ENCODE measurements at regions not wholly inside any gene's neighbourhood (a gene's known extent, or its start where the extent isn't known, plus 50 kb on each side); places are given as distances from the start of the nearest gene placed in this dataset.

DNA sequence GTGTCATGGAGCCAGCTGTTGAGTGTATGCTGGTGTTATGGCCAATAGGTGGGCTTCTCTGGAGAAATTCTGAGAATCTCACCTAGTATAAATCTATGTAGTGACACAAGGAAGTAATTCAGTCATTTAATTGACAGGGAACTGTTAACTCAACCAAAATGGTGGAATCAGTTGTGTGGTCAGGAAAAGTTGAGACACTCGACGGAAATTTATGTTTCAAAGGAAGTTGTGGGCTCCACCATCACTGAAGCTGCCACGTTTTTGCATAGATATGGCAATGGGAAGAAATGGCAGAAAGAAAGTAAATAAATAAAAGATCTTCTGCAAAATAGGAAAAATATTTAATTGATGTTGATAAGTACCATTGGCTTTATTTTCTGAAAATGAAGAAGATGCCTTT lies 84.5 kb downstream of the ATP6V1G3 start:
- H3K4me3 Mint-ChIP-seq = no peak overlapping the region
- peaks cover 0 to 4% of the 10 kb centered on the region in 2 donors for H3K4me1 Mint-ChIP-seq
- 33% methylated on average over 3 of the region's 3 CpGs for WGBS (ENCODE audit: insufficient coverage)

DNA sequence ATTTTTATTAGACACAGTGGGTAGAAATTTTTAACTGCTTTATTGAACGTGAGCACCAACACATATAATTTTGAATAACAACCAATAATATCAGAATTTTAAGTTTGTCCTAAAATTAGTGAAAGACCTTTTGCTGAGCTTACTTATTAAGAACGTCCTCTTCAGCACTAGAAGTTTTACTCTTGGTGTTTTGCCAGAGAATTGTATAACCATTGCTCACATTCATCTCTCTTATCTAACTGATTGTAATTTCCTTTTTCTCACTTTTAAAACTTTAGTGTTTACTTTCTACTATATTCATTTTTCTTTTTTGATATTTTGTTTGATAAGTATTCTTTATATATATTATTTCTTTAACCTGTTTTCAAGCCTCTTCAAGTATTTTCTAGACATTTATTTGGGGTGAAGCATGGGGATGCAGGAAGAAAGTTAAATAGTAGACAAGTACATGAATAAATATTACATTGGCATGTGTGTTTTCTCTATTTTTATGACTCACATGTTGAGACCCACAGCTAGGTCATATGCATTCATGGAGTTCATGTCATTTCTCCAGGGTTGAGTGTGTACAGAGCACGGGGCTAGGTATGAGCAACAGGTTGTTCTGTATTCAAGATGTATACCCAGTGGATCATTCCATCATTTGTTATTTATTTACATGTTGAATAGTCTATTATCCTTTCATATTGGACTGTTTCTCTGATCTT lies 90.6 kb downstream of the ATP6V1G3 start:
- ATAC-seq (no peak), DNase-seq (no peak)
- H3K27ac Mint-ChIP-seq = no peak overlapping the region
- no peaks in the 10 kb centered on the region for H3K9me3 Mint-ChIP-seq
- peaks cover 8% of the 10 kb centered on the region in 2 donors for H3K4me1 Mint-ChIP-seq
- peaks cover 4 to 9% of the 10 kb centered on the region in 2 donors for H3K27me3 Mint-ChIP-seq (ENCODE audit: low read depth in 2 of 2)
- intact Hi-C loops (cut with micrococcal nuclease) = no loop called here
- Histone ChIP-seq H3K36me3 (ENCODE audit: control insufficient read depth, insufficient read depth, low read length) (no peaks in the 10 kb centered on the region), H3K4me3 (ENCODE audit: low read length) (no peak overlapping the region), H3K4me1 (ENCODE audit: control insufficient read depth, insufficient read depth, low read length) (no peaks in the 10 kb centered on the region), H3K27ac (ENCODE audit: low read length) (no peak overlapping the region), H3K9me3 (ENCODE audit: control insufficient read depth, insufficient read depth, low read length) (no peaks in the 10 kb centered on the region), H3K27me3 (ENCODE audit: control insufficient read depth, insufficient read depth, low read length) (no peaks in the 10 kb centered on the region)
- no peaks in the 10 kb centered on the region for H3K36me3 Mint-ChIP-seq
- whole genome bisulfite sequencing (ENCODE audit: insufficient coverage) = 54% methylated on average over 2 of the region's 3 CpGs
- no peak overlapping the region for H3K4me3 Mint-ChIP-seq
- no peak for TF ChIP-seq CTCF (IDR thresholded peaks at IDR 0.05)

More for the DNA sequence above, 84.5 kb downstream of the ATP6V1G3 start:
- Histone ChIP-seq H3K27ac (ENCODE audit: low read length) (no peak overlapping the region), H3K36me3 (ENCODE audit: control insufficient read depth, insufficient read depth, low read length) (no peaks in the 10 kb centered on the region), H3K9me3 (ENCODE audit: control insufficient read depth, insufficient read depth, low read length) (no peaks in the 10 kb centered on the region), H3K4me1 (ENCODE audit: control insufficient read depth, insufficient read depth, low read length) (no peaks in the 10 kb centered on the region), H3K27me3 (ENCODE audit: control insufficient read depth, insufficient read depth, low read length) (no peaks in the 10 kb centered on the region), H3K4me3 (ENCODE audit: low read length) (no peak overlapping the region)
- ATAC-seq (no peak), DNase-seq (no peak)
- H3K36me3 Mint-ChIP-seq = no peaks in the 10 kb centered on the region
- intact Hi-C loops (cut with micrococcal nuclease) = no loop called here
- H3K27ac Mint-ChIP-seq = no peak overlapping the region
- H3K9me3 Mint-ChIP-seq = no peaks in the 10 kb centered on the region
- no peak for TF ChIP-seq CTCF (IDR thresholded peaks at IDR 0.05)
- peaks cover 0 to 3% of the 10 kb centered on the region in 2 donors for H3K27me3 Mint-ChIP-seq (ENCODE audit: low read depth in 2 of 2)

DNA sequence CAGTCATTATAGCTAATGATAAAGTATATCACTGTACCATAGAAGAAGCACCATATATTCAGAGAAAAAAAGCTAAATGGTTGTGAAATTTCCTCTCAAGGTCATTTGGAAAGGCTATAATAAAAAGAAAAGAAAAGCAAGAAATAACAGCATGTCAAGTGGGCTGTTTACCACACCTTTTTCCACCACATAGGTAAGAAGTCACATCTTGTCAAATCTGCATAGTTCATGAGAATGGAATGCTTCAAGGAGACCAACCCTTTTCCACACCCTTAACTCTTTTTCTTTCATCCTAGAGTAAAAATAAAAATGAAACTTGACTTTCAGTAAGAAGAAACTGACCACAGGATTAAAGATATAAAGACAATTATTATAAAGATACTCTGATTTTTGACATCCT lies 91.2 kb downstream of the ATP6V1G3 start:
- peaks cover 4 to 9% of the 10 kb centered on the region in 2 donors for H3K27me3 Mint-ChIP-seq (ENCODE audit: low read depth in 2 of 2)
- Histone ChIP-seq H3K4me1 (ENCODE audit: control insufficient read depth, insufficient read depth, low read length) (no peaks in the 10 kb centered on the region), H3K9me3 (ENCODE audit: control insufficient read depth, insufficient read depth, low read length) (no peaks in the 10 kb centered on the region), H3K36me3 (ENCODE audit: control insufficient read depth, insufficient read depth, low read length) (no peaks in the 10 kb centered on the region), H3K27me3 (ENCODE audit: control insufficient read depth, insufficient read depth, low read length) (no peaks in the 10 kb centered on the region), H3K4me3 (ENCODE audit: low read length) (no peak overlapping the region), H3K27ac (ENCODE audit: low read length) (no peak overlapping the region)
- intact Hi-C loops (cut with micrococcal nuclease) = no loop called here
- no peaks in the 10 kb centered on the region for H3K9me3 Mint-ChIP-seq
- no peak overlapping the region for H3K27ac Mint-ChIP-seq
- TF ChIP-seq CTCF (IDR thresholded peaks at IDR 0.05) = no peak
- peaks cover 8% of the 10 kb centered on the region in 2 donors for H3K4me1 Mint-ChIP-seq
- no peaks in the 10 kb centered on the region for H3K36me3 Mint-ChIP-seq
- no peak overlapping the region for H3K4me3 Mint-ChIP-seq
- DNase-seq (no peak), ATAC-seq (no peak)

- ATAC-seq (no peak), DNase-seq (no peak)
- Histone ChIP-seq H3K27me3 (ENCODE audit: control insufficient read depth, insufficient read depth, low read length) (no peaks in the 10 kb centered on the region), H3K27ac (ENCODE audit: low read length) (no peak overlapping the region), H3K4me3 (ENCODE audit: low read length) (no peak overlapping the region), H3K4me1 (ENCODE audit: control insufficient read depth, insufficient read depth, low read length) (no peaks in the 10 kb centered on the region), H3K36me3 (ENCODE audit: control insufficient read depth, insufficient read depth, low read length) (no peaks in the 10 kb centered on the region), H3K9me3 (ENCODE audit: control insufficient read depth, insufficient read depth, low read length) (no peaks in the 10 kb centered on the region)
- H3K4me1 Mint-ChIP-seq = peaks cover 8% of the 10 kb centered on the region in 2 donors
- no peak overlapping the region for H3K4me3 Mint-ChIP-seq
- intact Hi-C loops (cut with micrococcal nuclease) = no loop called here
- no peak overlapping the region for H3K27ac Mint-ChIP-seq
- TF ChIP-seq CTCF (IDR thresholded peaks at IDR 0.05) = no peak
- H3K36me3 Mint-ChIP-seq = no peaks in the 10 kb centered on the region
- peaks cover 7 to 9% of the 10 kb centered on the region in 2 donors for H3K27me3 Mint-ChIP-seq (ENCODE audit: low read depth in 2 of 2)
- no CpG with 5 or more reads among the region's 1 CpG for WGBS (ENCODE audit: insufficient coverage)
- H3K9me3 Mint-ChIP-seq = no peaks in the 10 kb centered on the region
Measured at GRCh38 chr1:198447468-198447867, 93.0 kb downstream of the ATP6V1G3 start.
